HG03108 (cell line): ENCODE measurements at regions not wholly inside any gene's neighbourhood (a gene's known extent, or its start where the extent isn't known, plus 50 kb on each side); places are given as distances from the start of the nearest gene placed in this dataset.

Source experiments
- ATAC-seq: cut with Tn5 transposase; IDR thresholded peaks from one replicate; pipeline ENCODE4 v1.9.1; 2021; ENCODE audit warnings: moderate library complexity; ENCODE audit not compliant: unreplicated experiment

DNA sequence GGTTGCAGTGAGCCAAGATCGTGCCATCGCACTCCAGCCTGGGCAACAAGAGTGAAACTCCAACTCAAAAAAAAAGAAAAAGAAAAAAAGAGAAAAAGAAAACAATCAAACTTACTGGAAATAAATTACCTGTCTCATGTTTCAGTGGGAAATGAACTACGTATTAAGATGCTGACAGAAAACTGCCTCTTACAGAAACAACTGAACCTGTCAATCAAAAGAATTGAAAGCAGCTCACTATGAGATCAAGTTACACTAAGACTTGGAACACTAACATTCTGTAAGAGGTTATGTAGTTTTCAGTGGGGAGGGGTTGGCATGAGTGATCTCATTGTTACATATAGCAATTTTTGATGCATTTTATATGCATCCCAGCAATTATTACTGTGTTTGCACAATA, 64.4 kb upstream of the SPATA31E1 start:
- ATAC-seq: no peak

DNA sequence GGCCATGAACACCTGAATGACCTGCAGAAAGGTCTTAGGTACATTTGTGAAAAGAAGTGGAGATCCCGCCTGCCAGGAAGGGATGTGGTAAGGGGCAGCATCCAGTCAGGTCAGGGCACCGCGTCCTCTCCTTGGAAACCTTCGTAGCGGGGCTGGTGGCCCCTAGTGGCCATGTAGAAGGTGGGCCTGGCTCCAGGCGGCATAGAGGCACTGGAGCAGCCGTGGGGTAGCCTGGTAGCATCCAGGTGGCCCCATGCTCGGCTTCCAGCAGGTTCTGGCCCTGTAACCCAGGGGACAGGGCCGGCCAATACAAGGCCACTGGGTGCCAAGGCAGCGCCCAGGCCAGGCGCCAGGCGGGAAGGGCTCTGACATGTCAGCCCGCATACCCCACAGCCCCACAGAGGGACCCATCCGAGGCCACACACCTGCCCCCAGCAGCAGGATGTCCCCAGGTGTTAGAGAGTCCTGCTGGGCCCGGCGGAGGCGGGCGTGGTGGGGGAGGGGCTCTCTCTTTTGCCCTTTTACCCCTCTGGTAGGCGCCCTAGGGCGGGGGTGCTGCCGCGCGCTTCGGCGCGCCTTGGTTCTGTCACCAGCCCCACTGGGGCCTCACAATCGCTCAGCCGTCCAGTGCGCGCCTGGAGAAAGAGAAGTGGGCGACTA, 58.3 kb upstream of the SPATA31E1 start:
- no peak for ATAC-seq

DNA sequence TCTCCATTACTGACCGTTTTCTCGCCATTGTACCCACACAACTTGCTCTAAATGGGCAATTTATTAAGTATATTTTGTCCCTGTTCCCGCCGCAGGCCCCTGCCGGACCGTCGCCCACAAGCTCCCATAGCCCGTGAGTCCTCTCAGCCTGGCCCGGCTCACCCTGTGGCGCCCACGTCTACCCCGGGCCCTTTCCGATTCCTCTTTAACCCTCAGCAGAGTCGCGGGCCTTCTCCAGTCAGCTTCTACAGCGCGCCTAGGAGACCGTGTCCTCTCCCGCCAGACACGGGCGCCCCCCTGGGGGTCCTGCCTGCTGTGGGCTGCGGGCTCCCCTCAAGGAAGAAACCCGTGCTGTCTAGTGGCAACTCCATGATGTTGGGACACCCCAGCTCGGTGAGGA, 57.8 kb upstream of the SPATA31E1 start:
- no peak for ATAC-seq

DNA sequence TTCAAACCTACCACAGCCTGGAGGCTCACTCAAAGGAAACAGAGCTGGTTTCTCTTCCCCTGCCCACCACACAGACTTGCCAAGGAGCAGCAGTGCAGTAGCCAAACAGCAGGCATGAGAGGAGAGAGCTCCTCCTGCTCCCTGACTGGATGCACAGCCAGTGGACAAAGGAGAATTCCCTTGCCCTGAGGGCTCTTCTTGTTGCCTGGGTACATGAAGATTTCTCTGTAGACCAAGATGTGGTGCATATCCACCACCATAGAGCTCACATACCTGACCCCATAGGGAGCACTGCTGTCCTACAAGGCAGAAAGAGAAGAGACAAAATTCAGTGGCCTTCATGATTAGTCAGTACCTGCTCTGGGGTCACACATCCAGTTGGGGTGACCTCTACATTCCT, 56.3 kb upstream of the SPATA31E1 start:
- ATAC-seq: no peak

DNA sequence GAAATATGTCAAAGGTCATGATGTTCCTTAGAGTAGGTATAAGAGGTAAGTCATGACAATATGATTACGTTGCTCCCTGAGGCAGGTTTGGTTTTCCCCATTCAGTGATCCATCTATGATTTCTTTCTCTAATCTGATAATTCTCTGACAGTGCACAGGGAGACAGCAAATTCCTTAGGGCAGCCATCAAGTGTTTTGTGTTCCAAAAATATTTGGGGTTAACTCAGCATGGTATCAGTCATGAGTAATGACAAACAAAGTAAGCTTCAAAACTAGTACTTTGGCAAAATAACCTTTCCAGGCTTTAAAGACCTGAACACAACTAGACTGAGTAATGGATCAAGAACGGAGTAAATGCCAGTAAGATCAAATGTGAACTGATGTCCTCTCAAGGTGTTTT, 55.3 kb upstream of the SPATA31E1 start:
- ATAC-seq: no peak

DNA sequence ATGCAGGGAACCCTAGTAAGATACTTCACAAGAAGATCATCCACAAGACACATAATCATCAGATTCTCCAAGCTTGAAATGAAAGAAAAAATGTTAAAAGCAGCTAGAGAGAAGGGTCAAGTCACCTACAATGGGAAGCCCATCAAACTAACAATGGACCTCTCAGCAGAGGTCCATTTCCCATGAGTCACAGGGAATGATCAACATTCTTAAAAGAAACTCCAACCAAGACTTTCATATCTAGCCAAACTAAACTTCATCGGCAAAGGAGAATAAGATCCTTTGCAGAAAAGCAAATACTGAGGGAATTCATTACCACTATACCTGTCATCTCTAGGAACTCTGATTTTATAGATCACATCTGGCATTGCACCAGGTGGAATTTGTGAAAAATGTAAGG, 52.9 kb upstream of the SPATA31E1 start:
- ATAC-seq: no peak

DNA sequence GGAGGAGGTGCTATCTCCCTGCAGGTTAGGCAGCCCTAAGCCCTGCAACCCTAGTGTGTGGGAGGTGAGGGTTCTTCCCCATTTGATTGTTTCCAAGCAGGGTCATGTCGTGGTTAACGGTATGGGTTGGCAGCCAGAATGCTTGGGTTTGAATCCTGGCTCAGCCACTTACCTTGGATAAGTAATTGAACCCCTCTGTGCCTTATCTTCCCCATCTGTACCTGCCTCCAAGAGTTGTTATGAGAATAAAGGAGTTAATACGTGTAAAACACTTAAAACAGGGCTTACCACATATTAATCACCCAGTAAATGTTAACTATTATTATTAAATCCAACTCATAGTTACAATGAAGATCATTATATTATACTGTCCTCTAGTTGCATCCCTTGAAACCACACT, 52.2 kb upstream of the SPATA31E1 start:
- ATAC-seq: no peak

DNA sequence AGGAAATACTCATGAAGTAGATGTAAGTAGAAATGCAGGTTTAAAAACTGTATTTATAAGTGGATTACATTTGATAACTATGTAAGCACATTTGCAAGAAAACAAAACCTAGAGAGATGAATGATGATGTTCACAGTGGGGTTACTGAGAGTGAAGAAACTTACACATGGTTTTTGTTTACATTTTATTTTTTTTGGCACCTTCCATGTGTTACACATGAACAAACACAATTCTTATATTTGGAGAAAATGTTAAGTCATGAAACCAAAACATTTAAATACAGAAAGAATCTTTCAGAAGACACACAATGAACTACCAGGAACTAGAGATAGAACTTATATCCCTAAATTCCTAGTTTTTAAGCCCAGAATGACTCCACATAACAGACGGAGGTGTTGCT, 51.5 kb upstream of the SPATA31E1 start:
- ATAC-seq: no peak
